ENCODE measurements at regions not wholly inside any gene's neighbourhood (a gene's known extent, or its start where the extent isn't known, plus 50 kb on each side); places are given as distances from the start of the nearest gene placed in this dataset.
"Not testable (repeated sequence)": the region's sequence is repeated elsewhere in the genome, so short reads cannot be mapped to it uniquely, and the experiment has no call there.

- DNase-seq (ENCODE audit: low read depth): no peak
Observed at GRCh38 chr16:7278636-7279035, 54.0 kb upstream of the RBFOX1 start.

GRCh38 chr16:7272567-7273158 lies 60.0 kb upstream of the RBFOX1 start:
- DNase-seq (ENCODE audit: low read depth): no peak

GRCh38 chr16:7271486-7271885 lies 61.2 kb upstream of the RBFOX1 start:
- DNase-seq (ENCODE audit: low read depth): no peak

- no peak for DNase-seq (ENCODE audit: low read depth)
Observed at GRCh38 chr16:7270823-7271222, 61.8 kb upstream of the RBFOX1 start.

GRCh38 chr16:7270006-7270405 lies 62.6 kb upstream of the RBFOX1 start:
- DNase-seq (ENCODE audit: low read depth): no peak

GRCh38 chr16:7268182-7268581 lies 64.5 kb upstream of the RBFOX1 start:
- DNase-seq (ENCODE audit: low read depth): no peak

GRCh38 chr16:7257016-7257415 lies 75.6 kb upstream of the RBFOX1 start:
- no peak for DNase-seq (ENCODE audit: low read depth)

- DNase-seq (ENCODE audit: low read depth): no peak
Observed at GRCh38 chr16:7246578-7246977, 86.1 kb upstream of the RBFOX1 start.

GRCh38 chr16:7239547-7239946 lies 93.1 kb upstream of the RBFOX1 start:
- no peak for DNase-seq (ENCODE audit: low read depth)

- DNase-seq (ENCODE audit: low read depth): no peak
Observed at GRCh38 chr16:7236824-7237410, 95.7 kb upstream of the RBFOX1 start.

- no peak for DNase-seq (ENCODE audit: low read depth)
Observed at GRCh38 chr16:7233975-7234374, 98.7 kb upstream of the RBFOX1 start.

GRCh38 chr16:7231762-7232161 lies 100.9 kb upstream of the RBFOX1 start:
- DNase-seq (ENCODE audit: low read depth): no peak

- DNase-seq (ENCODE audit: low read depth): not testable (repeated sequence)
Observed at GRCh38 chr16:7229433-7230218, 103.0 kb upstream of the RBFOX1 start.

- DNase-seq (ENCODE audit: low read depth): no peak
Observed at GRCh38 chr16:7227229-7227721, 105.4 kb upstream of the RBFOX1 start.

- no peak for DNase-seq (ENCODE audit: low read depth)
Observed at GRCh38 chr16:7221157-7221556, 111.5 kb upstream of the RBFOX1 start.

GRCh38 chr16:7218936-7219335 lies 113.7 kb upstream of the RBFOX1 start:
- DNase-seq (ENCODE audit: low read depth): no peak

GRCh38 chr16:7217797-7218196 lies 114.8 kb upstream of the RBFOX1 start:
- no peak for DNase-seq (ENCODE audit: low read depth)

GRCh38 chr16:7216719-7217118 lies 115.9 kb upstream of the RBFOX1 start:
- DNase-seq (ENCODE audit: low read depth): no peak

- no peak for DNase-seq (ENCODE audit: low read depth)
Observed at GRCh38 chr16:7211781-7212180, 120.9 kb upstream of the RBFOX1 start.

GRCh38 chr16:7209598-7209997 lies 123.0 kb upstream of the RBFOX1 start:
- DNase-seq (ENCODE audit: low read depth): no peak

GRCh38 chr16:7206469-7206868 lies 126.2 kb upstream of the RBFOX1 start:
- DNase-seq (ENCODE audit: low read depth): no peak

- no peak for DNase-seq (ENCODE audit: low read depth)
Observed at GRCh38 chr16:7200320-7200719, 132.3 kb upstream of the RBFOX1 start.

GRCh38 chr16:7185689-7186088 lies 147.0 kb upstream of the RBFOX1 start:
- no peak for DNase-seq (ENCODE audit: low read depth)
